ENCODE measurements at regions not wholly inside any gene's neighbourhood (a gene's known extent, or its start where the extent isn't known, plus 50 kb on each side); places are given as distances from the start of the nearest gene placed in this dataset.

DNA sequence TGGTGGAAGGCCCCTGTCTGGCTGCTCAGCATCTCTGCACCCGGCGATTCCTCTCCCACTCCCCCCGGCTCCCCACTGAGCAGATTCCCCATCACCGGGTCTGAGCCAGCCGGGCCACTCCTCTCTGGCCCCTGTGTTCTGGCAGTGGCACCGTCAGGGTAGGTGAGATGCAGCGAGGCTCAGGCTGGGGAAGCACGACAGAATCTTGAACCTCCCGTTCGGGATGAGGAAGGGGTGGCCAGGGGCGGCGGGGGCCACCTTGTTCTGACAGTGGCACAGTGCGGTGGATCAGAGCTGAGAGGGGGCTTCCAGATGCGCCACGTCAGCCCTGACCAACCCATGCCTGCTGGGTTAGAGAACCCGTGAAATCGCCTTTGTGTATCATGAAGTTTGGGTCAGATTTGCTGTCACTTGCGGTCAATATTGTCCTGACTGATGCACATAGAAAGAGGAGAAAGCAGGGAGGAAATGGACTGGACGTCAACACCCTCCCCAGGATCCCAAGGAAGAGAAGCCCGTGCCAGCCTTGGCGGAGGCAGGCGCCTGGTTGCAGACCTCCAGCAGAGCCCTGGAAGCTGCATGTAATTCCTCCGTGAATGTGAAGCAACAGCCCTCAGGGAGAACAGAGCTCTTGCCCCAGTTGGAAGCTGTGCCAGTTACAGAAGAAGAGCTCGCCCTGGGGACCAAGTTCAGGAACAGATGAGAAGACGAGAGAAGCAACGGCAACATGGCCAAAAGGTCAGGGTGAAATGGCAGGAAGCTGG lies 137.1 kb upstream of the SFSWAP start:
- ChIA-PET CTCF (ENCODE audit: partially characterized antibody) (interaction anchor here (0.6 to 1.6 kb wide), 8 partner anchors 13 to 441 kb away, joined by 3 to 6 read pairs (median 3); no protein-coding TSS in a partner anchor), POLR2A (ENCODE audit: partially characterized antibody) (no interaction called here)
- H3K9ac ChIP-seq (replicated peaks in 1 of 4; ENCODE audit: extremely low read depth in 1 of 4, low read depth in 3 of 4, low read length in 3 of 4) = no peak overlapping the region
- no peak overlapping the region for H4K5ac ChIP-seq (ENCODE audit: insufficient read length, low read depth, low read length)
- TF ChIP-seq ASH2L (IDR thresholded peaks at IDR 0.05; ENCODE audit: low read length) = no peak
- no peak overlapping the region for H4K8ac ChIP-seq (ENCODE audit: extremely low read depth, insufficient read depth, low read length)
- H3K4me2 ChIP-seq (ENCODE audit: insufficient read depth in 1 of 2, low read depth in 2 of 2, low read length in 2 of 2) = no peak overlapping the region
- H4K20me1 ChIP-seq (replicated peaks in 1 of 2; ENCODE audit: control insufficient read depth in 1 of 2, insufficient read depth in 2 of 2, low read length in 2 of 2) = no peaks in the 10 kb centered on the region
- no peak overlapping the region for H2AK5ac ChIP-seq (ENCODE audit: low read depth, low read length)
- 81% methylated on average over 26 of the region's 26 CpGs; no CpG with 5 or more reads in 1 of the 2 experiments for WGBS, 2 experiments (ENCODE audit: extremely low coverage in 1 of 2, insufficient coverage in 1 of 2, insufficient read length in 1 of 2, insufficient replicate concordance in 2 of 2, low coverage in 1 of 2, low lambda C conversion rate in 2 of 2, missing lambda C conversion rate in 1 of 2)
- H4K91ac ChIP-seq (replicated peaks; ENCODE audit: insufficient read length, low read length) = no peak overlapping the region
- H3K14ac ChIP-seq (ENCODE audit: insufficient read length) = no peak overlapping the region
- peaks cover 5 to 7% of the 10 kb centered on the region in 2 experiments; a peak in 3 of 4 replicates for H3K9me3 ChIP-seq (ENCODE audit: insufficient read depth in 2 of 2, low read depth in 1 of 2, low read length in 1 of 2)
- H3K4me1 ChIP-seq (replicated peaks in 1 of 4; ENCODE audit: control insufficient read depth in 3 of 4, insufficient read depth in 4 of 4, low read length in 3 of 4) = peaks cover 0 to 3% (median 1%) of the 10 kb centered on the region in 4 experiments; a peak in 2 of 7 replicates
- H2BK15ac ChIP-seq (ENCODE audit: low read length) = no peak overlapping the region
- no peaks in the 10 kb centered on the region for H3K79me1 ChIP-seq (ENCODE audit: low read depth, low read length)
- H3K27me3 ChIP-seq (replicated peaks in 1 of 4; ENCODE audit: control insufficient read depth in 3 of 4, extremely low read depth in 1 of 4, insufficient read depth in 3 of 4, low read length in 3 of 4) = no peaks in the 10 kb centered on the region
- no peak overlapping the region for H3K18ac ChIP-seq (ENCODE audit: extremely low read depth, low read length)
- no peak overlapping the region for H2AFZ ChIP-seq (ENCODE audit: low read length)
- H3K56ac ChIP-seq (replicated peaks; ENCODE audit: insufficient read length, low read depth, low read length) = no peak overlapping the region
- no peak for FAIRE-seq
- no peak overlapping the region for H2BK12ac ChIP-seq (ENCODE audit: low read depth, low read length)
- H2BK20ac ChIP-seq (ENCODE audit: low read length) = no peak overlapping the region
- H3K36me3 ChIP-seq (ENCODE audit: control insufficient read depth in 2 of 4, insufficient read depth in 4 of 4, low read length in 3 of 4) = no peaks in the 10 kb centered on the region; a peak in 1 of 8 replicates
- no peak overlapping the region for H3K4me3 ChIP-seq (ENCODE audit: extremely low read depth in 1 of 4, insufficient read depth in 2 of 4, low read depth in 3 of 4, low read length in 4 of 4)
- no peaks in the 10 kb centered on the region for H3K79me2 ChIP-seq (ENCODE audit: control insufficient read depth in 1 of 2, insufficient read depth in 2 of 2, low read length in 2 of 2)
- no peak overlapping the region for H3K23ac ChIP-seq (ENCODE audit: insufficient read length)
- DNase-seq (ENCODE audit: low read depth in 1 of 2, low spot score in 2 of 2) = no peak
- no peak overlapping the region for H2BK5ac ChIP-seq (ENCODE audit: low read depth, low read length)
- no peak overlapping the region for H3K4ac ChIP-seq (replicated peaks; ENCODE audit: insufficient read length, low read depth, low read length)
- H3K27ac ChIP-seq (ENCODE audit: low read depth, low read length) = no peak overlapping the region
- no peaks in the 10 kb centered on the region for H3K23me2 ChIP-seq (ENCODE audit: low read depth, low read length)
- H2BK120ac ChIP-seq (replicated peaks; ENCODE audit: low read depth, low read length) = no peak overlapping the region

Measured in H1 (cell line).